ENCODE measurements at regions not wholly inside any gene's neighbourhood (a gene's known extent, or its start where the extent isn't known, plus 50 kb on each side); places are given as distances from the start of the nearest gene placed in this dataset.

GRCh38 chr1:199724049-199724448 lies 303.5 kb upstream of the NR5A2 start:
- H3K4me2 ChIP-seq (ENCODE audit: low read depth, low read length) = no peak overlapping the region
- FAIRE-seq = no peak
- POLR2A ChIA-PET = no interaction called here

GRCh38 chr1:199725002-199725565 lies 302.4 kb upstream of the NR5A2 start:
- in situ Hi-C loops (cut with HindIII; ENCODE audit: extremely low pct_ligation_motif_present, low pct_unique_long_range_greater_than_20kb) (no loop called here), intact Hi-C loops (cut with micrococcal nuclease; ENCODE audit: unreplicated experiment) (no loop called here)
- Histone ChIP-seq H2AFZ (ENCODE audit: low read length) (no peak overlapping the region), H3K36me3 (replicated peaks in 1 of 2; ENCODE audit: control insufficient read depth in 1 of 2, insufficient read depth in 2 of 2, low read length in 2 of 2) (no peaks in the 10 kb centered on the region), H3K27me3 (ENCODE audit: control insufficient read depth in 1 of 2, insufficient read depth in 2 of 2, low read length in 2 of 2) (no peaks in the 10 kb centered on the region), H3K27ac (ENCODE audit: extremely low read length, insufficient read depth, low read length) (no peak overlapping the region), H3K9ac (ENCODE audit: insufficient read depth, low read depth, low read length) (no peak overlapping the region), H3K4me1 (ENCODE audit: insufficient read depth, low read length) (no peaks in the 10 kb centered on the region), H3K79me2 (ENCODE audit: insufficient read depth, low read length) (no peaks in the 10 kb centered on the region), H3K9me3 (ENCODE audit: low read length) (no peaks in the 10 kb centered on the region), H4K20me1 (ENCODE audit: insufficient read depth, low read length) (no peaks in the 10 kb centered on the region), H3K4me3 (replicated peaks in 1 of 3; ENCODE audit: insufficient read depth in 1 of 3, low read depth in 2 of 3, low read length in 3 of 3) (no peak overlapping the region), H3K4me2 (ENCODE audit: low read depth, low read length) (no peak overlapping the region)
- WGBS (ENCODE audit: low lambda C conversion rate) = 1% methylated on average over 3 of the region's 3 CpGs
- ChIA-PET POLR2A (no interaction called here), CTCF (ENCODE audit: low intra/inter-chr PET ratio, low total read pairs) (no interaction called here)
- ATAC-seq (no peak), FAIRE-seq (no peak), DNase-seq (ENCODE audit: low spot score) (no peak)
- BruUV-seq (replicated peaks) = no TSS peak
- TF ChIP-seq NFATC3 (CRISPR knock-in tag; IDR thresholded peaks at IDR 0.05) = no peak
- no peak for TF ChIP-seq TGIF2 (CRISPR knock-in tag; IDR thresholded peaks at IDR 0.05)
- no peak for TF ChIP-seq ZMYM2 (CRISPR knock-in tag; IDR thresholded peaks at IDR 0.05)
- TF ChIP-seq ZNF878 (CRISPR knock-in tag; IDR thresholded peaks at IDR 0.05) = no peak
- no peak for TF ChIP-seq MTA1 (CRISPR knock-in tag; IDR thresholded peaks at IDR 0.05; ENCODE audit: borderline replicate concordance)
- no peak for TF ChIP-seq RBM39 (IDR thresholded peaks at IDR 0.05; ENCODE audit: low read depth, low read length, poor library complexity, severe bottlenecking)
- no peak for TF ChIP-seq GFI1 (CRISPR knock-in tag; IDR thresholded peaks at IDR 0.05; ENCODE audit: borderline replicate concordance)
- no peak for TF ChIP-seq ZNF607 (CRISPR knock-in tag; IDR thresholded peaks at IDR 0.05; ENCODE audit: borderline replicate concordance)
- TF ChIP-seq HMG20A (CRISPR knock-in tag; IDR thresholded peaks at IDR 0.05; ENCODE audit: borderline replicate concordance) = no peak
- no peak for TF ChIP-seq ZNF749 (CRISPR knock-in tag; IDR thresholded peaks at IDR 0.05; ENCODE audit: borderline replicate concordance)
- no peak for TF ChIP-seq ZNF414 (CRISPR knock-in tag; IDR thresholded peaks at IDR 0.05)
- no peak for TF ChIP-seq GATAD1 (CRISPR knock-in tag; IDR thresholded peaks at IDR 0.05)

More at GRCh38 chr1:199724049-199724448, 303.5 kb upstream of the NR5A2 start:
- ATAC-seq (no peak), DNase-seq (ENCODE audit: low spot score) (no peak)
- H3K79me2 ChIP-seq (ENCODE audit: insufficient read depth, low read length) = no peaks in the 10 kb centered on the region
- BruUV-seq (replicated peaks) = no TSS peak
- H3K4me3 ChIP-seq (replicated peaks in 1 of 3; ENCODE audit: insufficient read depth in 1 of 3, low read depth in 2 of 3, low read length in 3 of 3) = no peak overlapping the region
- in situ Hi-C loops (cut with HindIII; ENCODE audit: extremely low pct_ligation_motif_present, low pct_unique_long_range_greater_than_20kb) = no loop called here
- H2AFZ ChIP-seq (ENCODE audit: low read length) = no peak overlapping the region
- H3K27me3 ChIP-seq (ENCODE audit: control insufficient read depth in 1 of 2, insufficient read depth in 2 of 2, low read length in 2 of 2) = no peaks in the 10 kb centered on the region
- no peak overlapping the region for H3K27ac ChIP-seq (ENCODE audit: extremely low read length, insufficient read depth, low read length)
- H4K20me1 ChIP-seq (ENCODE audit: insufficient read depth, low read length) = no peaks in the 10 kb centered on the region
- CTCF ChIA-PET (ENCODE audit: low intra/inter-chr PET ratio, low total read pairs) = no interaction called here
- TF ChIP-seq MAFK (conservative IDR thresholded peaks at IDR 0.05 in 1 of 2, IDR thresholded peaks at IDR 0.05 in 1 of 2; ENCODE audit: low read length in 2 of 2) (peak; percentile 96 to 98), ZNF225 (CRISPR knock-in tag; IDR thresholded peaks at IDR 0.05) (no peak), TP53 (CRISPR knock-in tag; conservative IDR thresholded peaks at IDR 0.05) (no peak), HNRNPUL1 (IDR thresholded peaks at IDR 0.05; ENCODE audit: low read depth, low read length) (no peak), SRSF1 (optimal IDR thresholded peaks at IDR 0.05; ENCODE audit: low read depth, low read length) (no peak), TBX3 (IDR thresholded peaks at IDR 0.05; ENCODE audit: borderline replicate concordance) (no peak), ZBTB38 (CRISPR knock-in tag; IDR thresholded peaks at IDR 0.05) (no peak), JDP2 (CRISPR knock-in tag; IDR thresholded peaks at IDR 0.05; ENCODE audit: borderline replicate concordance) (no peak), SIN3B (IDR thresholded peaks at IDR 0.05; ENCODE audit: low read length) (no peak), CCDC6 (CRISPR knock-in tag; IDR thresholded peaks at IDR 0.05) (no peak), GTF2F1 (IDR thresholded peaks at IDR 0.05; ENCODE audit: low read length) (no peak), GLMP (CRISPR knock-in tag; IDR thresholded peaks at IDR 0.05; ENCODE audit: borderline replicate concordance) (no peak), ZNF766 (CRISPR knock-in tag; IDR thresholded peaks at IDR 0.05; ENCODE audit: borderline replicate concordance) (no peak), ZNF264 (CRISPR knock-in tag; IDR thresholded peaks at IDR 0.05) (no peak), MAFF (IDR thresholded peaks at IDR 0.05; ENCODE audit: low read depth, low read length) (peak; percentile 98)
- H3K9me3 ChIP-seq (ENCODE audit: low read length) = no peaks in the 10 kb centered on the region
- intact Hi-C loops (cut with micrococcal nuclease; ENCODE audit: unreplicated experiment) = no loop called here
- H3K9ac ChIP-seq (ENCODE audit: insufficient read depth, low read depth, low read length) = no peak overlapping the region
- 0% methylated on average over 1 of the region's 1 CpG for WGBS (ENCODE audit: low lambda C conversion rate)
- no peaks in the 10 kb centered on the region for H3K36me3 ChIP-seq (replicated peaks in 1 of 2; ENCODE audit: control insufficient read depth in 1 of 2, insufficient read depth in 2 of 2, low read length in 2 of 2)
- no peaks in the 10 kb centered on the region for H3K4me1 ChIP-seq (ENCODE audit: insufficient read depth, low read length)
